HCEC 1CT (cell line): ENCODE measurements at regions not wholly inside any gene's neighbourhood (a gene's known extent, or its start where the extent isn't known, plus 50 kb on each side); places are given as distances from the start of the nearest gene placed in this dataset.
"Not testable (repeated sequence)": the region's sequence is repeated elsewhere in the genome, so short reads cannot be mapped to it uniquely, and the experiment has no call there.

Experiments used
- DNase-seq: peaks from one replicate; pipeline ENCODE4 v3.0.0-alpha.2; 2017

- peak; percentile 31 for DNase-seq
These were observed 658.4 kb upstream of the NECTIN3 start for GRCh38 chr3:110413266-110413665.

- DNase-seq = peak; percentile 90
These were observed 657.5 kb upstream of the NECTIN3 start for GRCh38 chr3:110413807-110414748.

- DNase-seq = peak; percentile 88
These were observed 656.8 kb upstream of the NECTIN3 start for GRCh38 chr3:110414855-110415254.

GRCh38 chr3:110419096-110419495 is 652.5 kb upstream of the NECTIN3 start:
- peak; percentile 31 for DNase-seq

- DNase-seq = peak; percentile 24
These were observed 652.0 kb upstream of the NECTIN3 start for GRCh38 chr3:110419601-110420000.

- peak; percentile 91 for DNase-seq
These were observed 651.4 kb upstream of the NECTIN3 start for GRCh38 chr3:110420158-110420641.

- DNase-seq = no peak
These were observed 648.3 kb upstream of the NECTIN3 start for GRCh38 chr3:110423276-110423675.

- DNase-seq = no peak
These were observed 641.5 kb upstream of the NECTIN3 start for GRCh38 chr3:110430146-110430545.

- DNase-seq = no peak
These were observed 635.4 kb upstream of the NECTIN3 start for GRCh38 chr3:110436209-110436608.

GRCh38 chr3:110440066-110440653 is 631.5 kb upstream of the NECTIN3 start:
- DNase-seq = not testable (repeated sequence)

- DNase-seq = no peak
These were observed 617.5 kb upstream of the NECTIN3 start for GRCh38 chr3:110454066-110454465.

- no peak for DNase-seq
These were observed 615.6 kb upstream of the NECTIN3 start for GRCh38 chr3:110456001-110456400.

GRCh38 chr3:110456438-110457138 is 615.0 kb upstream of the NECTIN3 start:
- no peak for DNase-seq

GRCh38 chr3:110457508-110457907 is 614.1 kb upstream of the NECTIN3 start:
- no peak for DNase-seq

- no peak for DNase-seq
These were observed 612.6 kb upstream of the NECTIN3 start for GRCh38 chr3:110459021-110459420.

- no peak for DNase-seq
These were observed 601.3 kb upstream of the NECTIN3 start for GRCh38 chr3:110470310-110470709.

- no peak for DNase-seq
These were observed 598.2 kb upstream of the NECTIN3 start for GRCh38 chr3:110473405-110473804.

- no peak for DNase-seq
These were observed 597.2 kb upstream of the NECTIN3 start for GRCh38 chr3:110474397-110474796.

- DNase-seq = no peak
These were observed 593.1 kb upstream of the NECTIN3 start for GRCh38 chr3:110478377-110479054.

GRCh38 chr3:110479731-110480130 is 591.9 kb upstream of the NECTIN3 start:
- no peak for DNase-seq

- peak; percentile 1 for DNase-seq
These were observed 586.2 kb upstream of the NECTIN3 start for GRCh38 chr3:110485389-110485788.

GRCh38 chr3:110487840-110488239 is 583.8 kb upstream of the NECTIN3 start:
- DNase-seq = no peak

- no peak for DNase-seq
These were observed 580.2 kb upstream of the NECTIN3 start for GRCh38 chr3:110491413-110491812.
